Calu3 (cell line): ENCODE measurements at regions not wholly inside any gene's neighbourhood (a gene's known extent, or its start where the extent isn't known, plus 50 kb on each side); places are given as distances from the start of the nearest gene placed in this dataset.

Source experiments
- BruUV-seq: library from RNA; stranded (reverse); fragments of 400-500 nt; replicated peaks from 2 replicates; lab custom pipeline; 2021; lab: Mats Ljungman, UMichigan
- CTCF ChIA-PET: fragments of 300-600 bp; sonication (Branson Sonifier 250); formaldehyde crosslinking; loops from one replicate; lab custom pipeline; 2022; ENCODE audit warnings: antibody characterized with exemption; lab: Charles Lee
- DNase-seq: peaks from one replicate; pipeline ENCODE4 v3.0.0; 2022
- H3K27ac Mint-ChIP-seq: one replicate; pipeline ENCODE4 v1.8.0; 2022; ENCODE audit warnings: mixed read lengths; ENCODE audit not compliant: unreplicated experiment
- H3K27me3 Mint-ChIP-seq: one replicate; pipeline ENCODE4 v1.8.0; 2022; ENCODE audit warnings: mixed read lengths; ENCODE audit not compliant: unreplicated experiment
- H3K36me3 Mint-ChIP-seq: one replicate; pipeline ENCODE4 v1.8.0; 2022; ENCODE audit warnings: mild to moderate bottlenecking, moderate library complexity, mixed read lengths; ENCODE audit not compliant: insufficient read depth, unreplicated experiment
- H3K4me1 Mint-ChIP-seq: one replicate; pipeline ENCODE4 v1.8.0; 2022; ENCODE audit warnings: mild to moderate bottlenecking, low read depth, mixed read lengths; ENCODE audit not compliant: unreplicated experiment
- H3K4me3 Mint-ChIP-seq: one replicate; pipeline ENCODE4 v1.8.0; 2022; ENCODE audit warnings: mild to moderate bottlenecking, low read depth, moderate library complexity, mixed read lengths; ENCODE audit not compliant: unreplicated experiment
- H3K9me3 Mint-ChIP-seq: one replicate; pipeline ENCODE4 v1.8.0; 2022; ENCODE audit warnings: low read depth, mixed read lengths; ENCODE audit not compliant: unreplicated experiment
- intact Hi-C: fragments of 100-400 bp; cut with micrococcal nuclease; formaldehyde crosslinking; loops from one replicate; pipeline ENCODE4 v1.10.0; 2022; ENCODE audit not compliant: unreplicated experiment
- TF ChIP-seq, protein P1 (sequence below): fragments of 200-600 bp; IDR thresholded peaks from one replicate; pipeline ENCODE4 v1.8.0; 2022; ENCODE audit warnings: antibody characterized with exemption; ENCODE audit not compliant: unreplicated experiment

DNA sequence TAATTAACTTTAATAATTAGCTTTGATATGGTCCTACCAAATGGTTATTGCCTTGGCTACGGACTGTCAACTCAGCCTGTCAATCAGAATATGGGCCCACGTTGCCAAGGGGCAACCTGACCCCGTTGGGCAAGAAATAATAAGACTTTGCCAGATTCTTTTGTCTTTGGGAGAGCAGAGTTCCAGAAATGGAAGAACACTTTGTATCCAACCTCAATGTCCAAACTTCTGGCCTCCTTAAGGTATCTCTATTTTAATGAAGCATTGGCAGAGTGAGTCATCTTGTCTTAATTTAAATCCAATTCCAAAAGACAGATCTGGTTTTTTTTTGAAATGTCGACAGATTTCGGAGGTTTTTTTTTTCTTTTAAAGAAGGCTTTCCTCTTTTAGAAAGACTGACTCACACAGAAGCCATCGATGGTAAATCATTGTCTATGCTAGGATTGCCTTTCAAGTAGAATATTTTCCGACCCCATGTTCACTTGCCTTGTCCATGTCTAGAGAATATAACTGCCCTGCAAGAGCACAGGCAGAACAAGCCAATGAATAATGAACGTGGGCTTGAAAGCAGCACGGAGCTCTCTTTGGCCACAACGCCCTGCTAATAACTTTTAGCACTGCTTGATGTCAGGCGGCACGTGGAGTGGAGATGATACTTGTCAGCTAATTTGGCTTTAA lies 190.3 kb upstream of the GATB start:
- BruUV-seq: no TSS peak
- Mint-ChIP-seq H3K36me3 (no peaks in the 10 kb centered on the region), H3K4me3 (no peak overlapping the region), H3K27me3 (peaks cover 39% of the 10 kb centered on the region), H3K4me1 (no peaks in the 10 kb centered on the region), H3K27ac (no peak overlapping the region), H3K9me3 (peaks cover 6% of the 10 kb centered on the region)
- no peak for DNase-seq
- TF ChIP-seq, protein P1, sequence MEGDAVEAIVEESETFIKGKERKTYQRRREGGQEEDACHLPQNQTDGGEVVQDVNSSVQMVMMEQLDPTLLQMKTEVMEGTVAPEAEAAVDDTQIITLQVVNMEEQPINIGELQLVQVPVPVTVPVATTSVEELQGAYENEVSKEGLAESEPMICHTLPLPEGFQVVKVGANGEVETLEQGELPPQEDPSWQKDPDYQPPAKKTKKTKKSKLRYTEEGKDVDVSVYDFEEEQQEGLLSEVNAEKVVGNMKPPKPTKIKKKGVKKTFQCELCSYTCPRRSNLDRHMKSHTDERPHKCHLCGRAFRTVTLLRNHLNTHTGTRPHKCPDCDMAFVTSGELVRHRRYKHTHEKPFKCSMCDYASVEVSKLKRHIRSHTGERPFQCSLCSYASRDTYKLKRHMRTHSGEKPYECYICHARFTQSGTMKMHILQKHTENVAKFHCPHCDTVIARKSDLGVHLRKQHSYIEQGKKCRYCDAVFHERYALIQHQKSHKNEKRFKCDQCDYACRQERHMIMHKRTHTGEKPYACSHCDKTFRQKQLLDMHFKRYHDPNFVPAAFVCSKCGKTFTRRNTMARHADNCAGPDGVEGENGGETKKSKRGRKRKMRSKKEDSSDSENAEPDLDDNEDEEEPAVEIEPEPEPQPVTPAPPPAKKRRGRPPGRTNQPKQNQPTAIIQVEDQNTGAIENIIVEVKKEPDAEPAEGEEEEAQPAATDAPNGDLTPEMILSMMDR: no peak
- intact Hi-C loops: no loop called here
- CTCF ChIA-PET: no interaction called here

DNA sequence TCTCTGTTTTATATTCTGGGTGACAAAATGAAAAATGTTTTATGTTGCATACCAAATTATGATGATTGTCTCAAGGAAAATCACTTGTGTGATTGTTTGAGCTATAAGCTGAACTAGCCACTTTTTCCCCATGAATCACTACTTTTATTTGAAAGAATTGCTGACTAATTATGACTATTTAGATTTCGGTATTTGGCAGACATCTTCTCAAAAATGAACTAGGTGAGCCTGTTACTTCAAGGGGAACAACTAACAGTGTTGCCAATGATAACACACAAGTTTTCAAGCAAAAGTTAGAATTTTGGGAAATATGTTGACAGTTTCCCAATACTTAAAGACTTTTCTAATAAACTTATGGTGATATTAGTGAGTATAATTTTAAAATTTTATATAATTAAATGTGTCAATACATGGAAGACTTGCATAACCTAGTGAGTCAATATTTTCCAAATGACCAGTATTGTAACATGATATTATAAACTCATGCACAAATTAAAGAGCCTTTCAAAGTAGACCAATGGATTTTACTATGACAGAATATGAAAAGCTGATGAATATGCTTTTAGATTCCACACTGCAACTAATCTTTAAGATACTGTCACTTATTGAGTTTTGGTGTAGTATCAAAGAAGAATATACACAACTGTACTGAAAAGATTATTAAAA lies 187.7 kb upstream of the GATB start:
- CTCF ChIA-PET: no interaction called here
- intact Hi-C loops: no loop called here
- Mint-ChIP-seq H3K27me3 (peaks cover 19% of the 10 kb centered on the region), H3K9me3 (peaks cover 7% of the 10 kb centered on the region), H3K27ac (no peak overlapping the region), H3K36me3 (no peaks in the 10 kb centered on the region), H3K4me1 (no peaks in the 10 kb centered on the region), H3K4me3 (no peak overlapping the region)
- no peak for DNase-seq
- TF ChIP-seq, protein P1: no peak
- BruUV-seq: no TSS peak

DNA sequence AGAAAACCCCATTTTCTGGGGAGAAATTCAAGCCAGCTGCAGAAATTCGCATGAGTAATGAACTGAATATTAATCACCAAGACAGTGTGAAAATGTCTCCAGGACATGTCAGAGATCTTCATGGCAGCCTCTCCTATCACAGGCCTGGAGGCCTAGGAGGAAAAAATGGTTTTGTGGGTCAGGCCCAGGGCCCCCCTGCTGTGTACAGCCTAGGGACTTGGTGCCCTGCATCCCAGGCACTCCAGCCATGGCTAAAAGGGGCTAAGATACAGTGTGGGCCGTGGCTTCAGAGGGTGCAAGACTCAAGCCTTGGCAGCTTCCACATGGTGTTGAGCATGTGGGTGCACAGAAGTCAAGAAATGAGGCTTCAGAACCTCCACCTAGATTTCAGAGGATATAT lies 185.9 kb upstream of the GATB start:
- intact Hi-C loops: no loop called here
- H3K9me3 Mint-ChIP-seq: peaks cover 7% of the 10 kb centered on the region
- H3K4me3 Mint-ChIP-seq: no peak overlapping the region
- TF ChIP-seq, protein P1: no peak
- DNase-seq: no peak
- H3K27me3 Mint-ChIP-seq: peaks cover 6% of the 10 kb centered on the region
- BruUV-seq: no TSS peak
- no peak overlapping the region for H3K27ac Mint-ChIP-seq
- CTCF ChIA-PET: no interaction called here
- no peaks in the 10 kb centered on the region for H3K4me1 Mint-ChIP-seq
- H3K36me3 Mint-ChIP-seq: no peaks in the 10 kb centered on the region

DNA sequence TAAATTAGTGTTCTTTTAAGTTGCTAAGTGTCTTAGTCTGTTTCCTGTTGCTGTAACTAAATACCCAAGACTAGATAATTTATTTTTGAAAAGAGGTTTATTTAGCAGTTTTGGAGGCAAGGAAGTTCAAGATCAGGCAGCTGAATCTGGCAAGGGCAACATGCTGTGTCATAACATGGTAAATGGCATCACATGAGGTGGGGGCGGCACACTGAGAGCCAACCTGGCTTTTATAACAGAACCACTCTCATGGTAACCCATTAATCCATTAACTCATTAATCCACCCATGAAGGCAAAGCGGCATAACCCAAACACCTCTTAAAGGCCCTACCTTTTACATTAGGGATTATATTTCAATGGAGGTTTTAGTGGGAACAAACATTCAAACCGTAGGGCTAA lies 182.2 kb upstream of the GATB start:
- H3K36me3 Mint-ChIP-seq: no peaks in the 10 kb centered on the region
- CTCF ChIA-PET: no interaction called here
- H3K27ac Mint-ChIP-seq: no peak overlapping the region
- peaks cover 23% of the 10 kb centered on the region for H3K27me3 Mint-ChIP-seq
- intact Hi-C loops: no loop called here
- no TSS peak for BruUV-seq
- no peak for DNase-seq
- no peaks in the 10 kb centered on the region for H3K4me1 Mint-ChIP-seq
- H3K4me3 Mint-ChIP-seq: no peak overlapping the region
- H3K9me3 Mint-ChIP-seq: peaks cover 6% of the 10 kb centered on the region
- TF ChIP-seq, protein P1: no peak
